ENCODE measurements at regions not wholly inside any gene's neighbourhood (a gene's known extent, or its start where the extent isn't known, plus 50 kb on each side); places are given as distances from the start of the nearest gene placed in this dataset.

- no peaks in the 10 kb centered on the region for H3K9me3 Mint-ChIP-seq
- CTCF ChIA-PET, result interaction anchor here (1.7 to 4.8 kb wide), 2 partner anchors 11 to 242 kb away, joined by 4 to 25 read pairs; no protein-coding TSS in a partner anchor
- no peak overlapping the region for H3K27ac Mint-ChIP-seq
- POLR2A ChIA-PET, result no interaction called here
- H3K4me3 Mint-ChIP-seq, result no peak overlapping the region
- no peak for DNase-seq
- ATAC-seq, result no peak
- no peaks in the 10 kb centered on the region for H3K27me3 Mint-ChIP-seq
- intact Hi-C loops (cut with micrococcal nuclease), result no loop called here
- TF ChIP-seq CTCF (IDR thresholded peaks at IDR 0.05), result no peak
- no peaks in the 10 kb centered on the region for H3K4me1 Mint-ChIP-seq (ENCODE audit: low read depth)
- no peaks in the 10 kb centered on the region for H3K36me3 Mint-ChIP-seq (ENCODE audit: low read depth)
Observed at GRCh38 chr1:5503556-5504363, 488.5 kb downstream of the NPHP4 start.

DNA sequence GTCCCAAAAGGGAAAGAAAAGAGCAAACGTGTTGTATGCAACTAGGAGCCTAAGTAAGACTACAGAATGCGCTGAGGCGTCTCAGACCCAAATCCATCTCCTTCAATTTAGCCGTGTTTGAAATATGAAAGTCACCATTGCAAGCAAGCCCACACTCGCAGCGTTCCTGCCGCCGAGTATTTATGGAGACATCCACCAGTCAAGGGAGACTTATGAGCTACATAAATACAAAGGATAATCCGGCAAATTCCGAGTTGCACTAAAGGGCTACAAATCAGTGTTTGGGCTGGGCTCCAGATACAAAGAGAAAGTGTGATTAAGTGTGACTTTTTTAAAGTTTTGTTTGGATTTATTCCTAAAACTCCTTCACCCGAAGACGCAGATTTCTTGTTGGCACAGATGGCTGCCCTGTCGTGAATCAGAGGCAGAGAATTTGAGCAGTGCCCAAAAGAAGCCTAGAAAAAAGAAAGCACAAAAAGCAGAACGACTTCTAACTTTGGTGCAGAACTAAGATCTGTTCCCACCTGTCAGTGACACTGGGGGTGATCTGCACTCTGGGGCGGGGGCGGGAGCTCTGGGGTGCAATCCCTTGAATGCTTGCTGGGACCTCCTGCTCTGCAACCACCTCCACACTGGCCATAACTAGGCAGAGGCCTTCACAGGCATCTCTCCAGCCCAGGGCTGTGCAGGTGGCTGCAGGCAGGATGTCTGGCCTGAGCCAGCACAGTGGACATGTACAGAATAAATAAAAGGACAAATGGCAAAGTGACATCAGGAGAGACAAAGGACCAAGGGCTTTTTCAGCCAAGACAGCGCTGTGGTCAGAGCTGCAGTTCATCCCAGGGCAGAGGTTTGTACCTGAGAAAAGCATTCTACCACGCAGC lies 489.7 kb downstream of the NPHP4 start:
- Mint-ChIP-seq H3K4me3 (no peak overlapping the region), H3K4me1 (ENCODE audit: low read depth) (no peaks in the 10 kb centered on the region), H3K27me3 (no peaks in the 10 kb centered on the region), H3K27ac (no peak overlapping the region), H3K9me3 (no peaks in the 10 kb centered on the region), H3K36me3 (ENCODE audit: low read depth) (no peaks in the 10 kb centered on the region)
- TF ChIP-seq CTCF (IDR thresholded peaks at IDR 0.05), result no peak
- ATAC-seq (no peak), DNase-seq (no peak)
- intact Hi-C loops (cut with micrococcal nuclease), result no loop called here
- ChIA-PET POLR2A (no interaction called here), CTCF (interaction anchor here (4.8 kb wide), 1 partner anchor 13 kb away, joined by 25 read pairs; no protein-coding TSS in a partner anchor)

DNA sequence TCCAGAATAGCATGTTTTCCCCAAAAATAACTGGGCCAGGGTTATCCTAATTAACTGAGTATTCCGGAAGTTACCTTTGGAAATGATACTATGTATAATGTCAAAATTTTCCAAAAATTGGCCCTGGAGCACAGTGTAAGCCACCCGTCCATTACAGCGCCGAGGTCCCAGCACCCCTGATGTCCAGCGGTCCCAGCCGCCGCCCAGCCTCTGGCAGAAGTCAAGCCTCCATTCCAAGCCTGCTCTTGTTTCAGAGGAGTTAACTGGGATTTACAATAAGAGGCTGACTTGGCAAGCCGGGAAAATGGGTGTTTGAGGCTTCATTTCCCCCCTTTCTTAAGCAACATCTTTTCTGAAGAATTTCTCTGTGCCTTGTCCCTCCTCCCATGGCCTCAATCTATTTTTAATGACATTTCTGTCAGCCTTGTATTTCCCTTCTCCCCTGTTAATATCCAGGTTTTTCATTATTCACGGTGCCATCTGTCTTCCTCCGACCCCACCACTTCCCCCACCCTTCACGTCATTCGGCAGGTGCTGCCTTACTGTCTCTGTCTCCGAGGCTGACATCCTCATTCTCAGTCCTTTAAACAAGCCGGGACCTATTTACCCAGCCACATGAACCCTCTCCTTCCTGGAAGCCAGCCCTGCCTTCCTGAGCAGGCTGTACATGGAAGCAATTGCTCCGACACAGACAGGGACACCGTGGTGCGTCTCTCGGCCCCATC lies 490.9 kb downstream of the NPHP4 start:
- H3K27ac Mint-ChIP-seq, result no peak overlapping the region
- no peaks in the 10 kb centered on the region for H3K36me3 Mint-ChIP-seq (ENCODE audit: low read depth)
- peaks cover 1% of the 10 kb centered on the region for H3K27me3 Mint-ChIP-seq
- no peaks in the 10 kb centered on the region for H3K9me3 Mint-ChIP-seq
- TF ChIP-seq CTCF (IDR thresholded peaks at IDR 0.05), result no peak
- ChIA-PET CTCF (no interaction called here), POLR2A (no interaction called here)
- intact Hi-C loops (cut with micrococcal nuclease), result no loop called here
- DNase-seq (no peak), ATAC-seq (no peak)
- H3K4me1 Mint-ChIP-seq (ENCODE audit: low read depth), result no peaks in the 10 kb centered on the region
- H3K4me3 Mint-ChIP-seq, result no peak overlapping the region

DNA sequence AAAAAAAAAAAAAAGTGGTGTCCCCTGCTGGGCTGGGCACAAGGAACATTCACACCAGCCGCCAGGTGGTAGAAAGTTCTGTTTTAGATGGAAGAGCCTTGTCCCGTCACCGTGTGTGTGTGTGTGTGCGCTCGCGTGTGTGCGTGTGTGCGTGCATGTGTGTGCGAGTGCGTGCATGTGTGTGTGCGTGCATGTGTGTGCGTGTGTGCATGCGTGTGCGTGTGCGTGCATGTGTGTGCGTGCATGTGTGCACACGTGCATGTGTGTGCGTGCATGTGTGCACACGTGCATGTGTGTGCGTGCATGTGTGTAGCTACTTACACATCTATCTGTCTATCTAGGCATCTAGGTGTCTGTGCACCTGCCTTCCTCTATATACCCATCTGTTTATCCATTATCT lies 491.7 kb downstream of the NPHP4 start:
- no peaks in the 10 kb centered on the region for H3K4me1 Mint-ChIP-seq (ENCODE audit: low read depth)
- intact Hi-C loops (cut with micrococcal nuclease), result no loop called here
- POLR2A ChIA-PET, result no interaction called here
- no peaks in the 10 kb centered on the region for H3K9me3 Mint-ChIP-seq
- H3K27ac Mint-ChIP-seq, result no peak overlapping the region
- ATAC-seq (no peak), DNase-seq (no peak)
- H3K27me3 Mint-ChIP-seq, result peaks cover 3% of the 10 kb centered on the region
- CTCF ChIA-PET, result no interaction called here
- no peak overlapping the region for H3K4me3 Mint-ChIP-seq
- H3K36me3 Mint-ChIP-seq (ENCODE audit: low read depth), result no peaks in the 10 kb centered on the region
- no peak for TF ChIP-seq CTCF (IDR thresholded peaks at IDR 0.05)

Measured in activated CD8-positive, alpha-beta T cell treated with anti-CD3 and anti-CD28 coated beads for 36 hours (primary cell).